Panc1 (cell line): ENCODE measurements at regions not wholly inside any gene's neighbourhood (a gene's known extent, or its start where the extent isn't known, plus 50 kb on each side); places are given as distances from the start of the nearest gene placed in this dataset.

ENCODE experiments used
- ATAC-seq: fragments of 200-7000 bp; cut with Tn5 transposase; 2 replicates; pipeline ENCODE4 v1.9.1; 2020; ENCODE audit warnings: mild to moderate bottlenecking, moderate library complexity
- BruUV-seq: library from RNA; stranded (reverse); fragments of 400-500 nt; replicated peaks from 2 replicates; lab custom pipeline; 2021; lab: Mats Ljungman, UMichigan
- CTCF ChIA-PET: fragments of 300-600 bp; sonication (Branson Sonifier 250); formaldehyde crosslinking; loops from one replicate; lab custom pipeline; 2022; ENCODE audit warnings: antibody characterized with exemption; lab: Charles Lee
- POLR2A ChIA-PET: fragments of 300-600 bp; sonication (Branson Sonifier 250); formaldehyde crosslinking; loops from one replicate; lab custom pipeline; 2022; ENCODE audit warnings: antibody characterized with exemption; lab: Charles Lee
- DNase-seq: peaks from one replicate; pipeline ENCODE4 v3.0.0-alpha.2; 2010; ENCODE audit warnings: low read depth, low spot score
- H3K27ac ChIP-seq: 2 replicates; pipeline ENCODE4 v1.5.1; 2011; ENCODE audit warnings: mild to moderate bottlenecking, low read length, inconsistent platforms
- H3K27me3 ChIP-seq: fragments of 200-500 bp; sonication (Bioruptor generic); 2 replicates; pipeline ENCODE4 v1.6.0; 2014; ENCODE audit warnings: low read length, inconsistent platforms; ENCODE audit not compliant: control insufficient read depth, insufficient read depth
- H3K36me3 ChIP-seq: fragments of 200-500 bp; sonication (Bioruptor generic); 2 replicates; pipeline ENCODE4 v1.5.1; 2014; ENCODE audit warnings: inconsistent platforms, mild to moderate bottlenecking, low read length, moderate library complexity; ENCODE audit not compliant: control insufficient read depth, insufficient read depth
- H3K4me1 ChIP-seq: 2 replicates; pipeline ENCODE4 v1.5.1; 2011; ENCODE audit warnings: inconsistent platforms, mild to moderate bottlenecking, low read length, moderate library complexity; ENCODE audit not compliant: control insufficient read depth, insufficient read depth
- H3K4me3 ChIP-seq, 2 experiments: 2 replicates each; pipeline ENCODE4 v1.5.1; 2011 to 2012; ENCODE audit warnings: low read depth in 2 of 2, low read length in 2 of 2, mild to moderate bottlenecking in 2 of 2, inconsistent platforms in 1 of 2, moderate library complexity in 1 of 2
- H3K9me3 ChIP-seq: fragments of 200-500 bp; sonication (Bioruptor generic); 2 replicates; pipeline ENCODE4 v1.5.1; 2014; ENCODE audit warnings: low read depth, mild to moderate bottlenecking, inconsistent platforms, low read length, moderate library complexity; ENCODE audit not compliant: control insufficient read depth, insufficient read depth
- POLR2AphosphoS5 ChIP-seq: IDR thresholded peaks from 2 replicates; pipeline ENCODE4 v1.6.1; 2012; ENCODE audit warnings: mild to moderate bottlenecking, low read depth, low read length, moderate library complexity
- REST ChIP-seq, 2 experiments: IDR thresholded peaks; 2 replicates each; pipeline ENCODE4 v1.6.1; 2011 to 2012; ENCODE audit warnings: low read depth in 2 of 2, control low read depth in 1 of 2, low read length in 1 of 2, mild to moderate bottlenecking in 1 of 2, moderate library complexity in 1 of 2; ENCODE audit not compliant: insufficient read depth in 1 of 2
- SIN3A ChIP-seq: IDR thresholded peaks from 2 replicates; pipeline ENCODE4 v1.6.1; 2012; ENCODE audit warnings: low read depth, mild to moderate bottlenecking, low read length, moderate library complexity, borderline replicate concordance; ENCODE audit not compliant: insufficient read depth
- TCF7L2 ChIP-seq: IDR thresholded peaks from 2 replicates; pipeline ENCODE4 v1.6.1; 2011; ENCODE audit warnings: mild to moderate bottlenecking, low read depth, low read length, inconsistent platforms
- in situ Hi-C: cut with HindIII; loops from 2 replicates; pipeline ENCODE4 v1.10.0; 2016; ENCODE audit warnings: low sequenced_read_pairs, low pct_unique_long_range_greater_than_20kb
- intact Hi-C: fragments of 100-400 bp; cut with micrococcal nuclease; formaldehyde crosslinking; loops from one replicate; pipeline ENCODE4 v1.10.0; 2022; ENCODE audit not compliant: unreplicated experiment
- TF ChIP-seq, protein P1 (sequence below): fragments of 450-650 bp; IDR thresholded peaks from 2 replicates; pipeline ENCODE4 v1.5.1; 2017; ENCODE audit warnings: mild to moderate bottlenecking

DNA sequence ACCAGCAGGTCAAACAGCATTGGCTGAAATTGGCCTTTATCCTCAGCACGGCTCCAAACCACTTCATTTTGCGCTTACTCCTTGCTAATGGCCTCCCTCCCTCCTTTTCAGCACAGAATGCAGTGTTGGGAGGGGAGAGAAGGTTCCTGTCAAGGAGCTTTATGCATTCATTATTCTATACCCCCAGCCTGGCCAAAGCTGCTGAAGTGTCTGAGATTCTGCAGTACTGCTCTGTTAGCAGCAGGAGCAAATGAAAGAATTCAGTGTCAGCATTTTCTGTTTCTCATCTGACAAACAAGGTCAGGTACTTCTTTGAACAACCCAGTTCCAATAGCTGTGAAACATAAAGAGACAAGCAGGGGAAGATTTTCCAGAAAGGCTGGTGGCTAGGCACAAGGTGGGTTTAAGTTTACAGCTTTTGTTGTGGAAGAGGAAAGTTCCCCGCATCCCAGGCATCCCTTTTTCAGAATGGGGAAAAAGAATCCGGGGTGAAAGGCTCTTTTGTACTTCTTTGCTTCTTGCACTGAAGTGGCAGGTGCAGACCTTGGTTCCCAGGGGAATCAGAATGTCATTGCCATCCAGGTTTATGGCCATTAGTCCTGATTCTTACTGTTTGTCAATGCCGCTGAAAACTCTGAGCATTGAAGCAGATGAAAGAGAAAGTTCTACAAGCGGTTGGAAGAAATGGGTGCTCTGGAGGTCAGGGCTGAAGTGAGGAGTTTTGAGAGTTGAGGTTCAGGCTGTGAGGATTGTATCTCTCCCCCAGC, 109.3 kb upstream of the APC start:
- Histone ChIP-seq H3K4me1 (no peaks in the 10 kb centered on the region), H3K4me3 (no peak overlapping the region), H3K36me3 (no peaks in the 10 kb centered on the region), H3K9me3 (no peaks in the 10 kb centered on the region), H3K27ac (no peak overlapping the region), H3K27me3 (peaks cover 14% of the 10 kb centered on the region)
- no TSS peak for BruUV-seq
- ATAC-seq (no peak), DNase-seq (no peak)
- CTCF ChIA-PET = no interaction called here
- intact Hi-C loops (no loop called here), in situ Hi-C loops (no loop called here)
- POLR2A ChIA-PET = no interaction called here
- no peak for TF ChIP-seq POLR2AphosphoS5
- no peak for TF ChIP-seq REST (IDR thresholded peaks at IDR 0.05; ENCODE audit: insufficient read depth in 1 of 2, low read depth in 2 of 2, low read length in 1 of 2)

DNA sequence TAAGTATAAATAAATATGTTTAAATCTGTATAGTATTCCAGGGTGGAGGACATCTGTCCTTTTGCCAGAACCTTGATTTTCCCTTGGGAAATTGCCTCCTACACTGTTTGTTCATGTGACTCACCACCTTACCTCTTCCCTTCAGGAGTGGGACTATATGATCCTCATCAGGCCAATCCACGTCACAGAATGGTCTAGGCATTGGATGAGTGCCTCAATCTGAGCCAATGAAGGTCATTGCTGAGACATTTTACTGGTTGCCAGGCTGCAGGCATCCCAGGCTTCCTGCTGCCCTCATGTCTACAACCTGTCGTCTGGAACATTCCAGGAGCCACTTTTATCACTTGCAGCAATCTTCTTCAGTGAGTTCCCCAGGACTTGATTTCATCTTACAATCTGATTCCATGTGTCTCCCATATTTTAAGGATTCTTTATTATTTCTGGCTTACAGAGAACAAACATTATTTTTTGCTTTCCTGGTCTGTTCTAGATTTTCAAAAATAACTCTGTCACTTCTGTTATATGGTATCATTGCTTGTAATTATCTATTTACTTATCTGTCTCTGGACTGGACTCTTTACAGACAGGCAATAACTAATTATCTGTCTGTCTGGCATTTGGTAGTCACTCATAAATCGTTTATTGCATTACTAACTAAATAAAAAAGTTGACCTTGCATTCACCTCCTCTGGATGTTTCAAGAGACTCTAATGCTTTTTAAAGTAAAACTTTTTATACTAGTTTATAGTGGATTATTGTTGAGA, 107.3 kb upstream of the APC start:
- POLR2A ChIA-PET = interaction anchor here (0.7 kb wide), 1 partner anchor 10 kb away, joined by 3 read pairs; no protein-coding TSS in a partner anchor
- no peak for ATAC-seq
- no peak for DNase-seq
- no peak for TF ChIP-seq REST (IDR thresholded peaks at IDR 0.05; ENCODE audit: insufficient read depth in 1 of 2, low read depth in 2 of 2, low read length in 1 of 2)
- TF ChIP-seq TCF7L2 = no peak
- no peak for TF ChIP-seq POLR2AphosphoS5
- TF ChIP-seq, protein P1, sequence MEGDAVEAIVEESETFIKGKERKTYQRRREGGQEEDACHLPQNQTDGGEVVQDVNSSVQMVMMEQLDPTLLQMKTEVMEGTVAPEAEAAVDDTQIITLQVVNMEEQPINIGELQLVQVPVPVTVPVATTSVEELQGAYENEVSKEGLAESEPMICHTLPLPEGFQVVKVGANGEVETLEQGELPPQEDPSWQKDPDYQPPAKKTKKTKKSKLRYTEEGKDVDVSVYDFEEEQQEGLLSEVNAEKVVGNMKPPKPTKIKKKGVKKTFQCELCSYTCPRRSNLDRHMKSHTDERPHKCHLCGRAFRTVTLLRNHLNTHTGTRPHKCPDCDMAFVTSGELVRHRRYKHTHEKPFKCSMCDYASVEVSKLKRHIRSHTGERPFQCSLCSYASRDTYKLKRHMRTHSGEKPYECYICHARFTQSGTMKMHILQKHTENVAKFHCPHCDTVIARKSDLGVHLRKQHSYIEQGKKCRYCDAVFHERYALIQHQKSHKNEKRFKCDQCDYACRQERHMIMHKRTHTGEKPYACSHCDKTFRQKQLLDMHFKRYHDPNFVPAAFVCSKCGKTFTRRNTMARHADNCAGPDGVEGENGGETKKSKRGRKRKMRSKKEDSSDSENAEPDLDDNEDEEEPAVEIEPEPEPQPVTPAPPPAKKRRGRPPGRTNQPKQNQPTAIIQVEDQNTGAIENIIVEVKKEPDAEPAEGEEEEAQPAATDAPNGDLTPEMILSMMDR = no peak
- no peak for TF ChIP-seq SIN3A
- Histone ChIP-seq H3K27ac (no peak overlapping the region), H3K9me3 (no peaks in the 10 kb centered on the region), H3K4me3 (no peak overlapping the region), H3K27me3 (peaks cover 11% of the 10 kb centered on the region), H3K4me1 (no peaks in the 10 kb centered on the region), H3K36me3 (no peaks in the 10 kb centered on the region)
- intact Hi-C loops (no loop called here), in situ Hi-C loops (no loop called here)
- no TSS peak for BruUV-seq
- CTCF ChIA-PET = no interaction called here
